Stomach (tissue), 4 donors: ENCODE measurements at regions not wholly inside any gene's neighbourhood (a gene's known extent, or its start where the extent isn't known, plus 50 kb on each side); places are given as distances from the start of the nearest gene placed in this dataset.

Experiments
- CTCF ChIP-seq, 7 experiments: fragments of 450-650 bp in 4 of 7; fragments of 200-600 bp in 3 of 7; sonication (generic) in 3 of 7; IDR thresholded peaks; one replicate each; pipeline ENCODE4 v1.5.1; 2016 to 2019; ENCODE audit warnings: antibody characterized with exemption in 7 of 7, control low read depth in 2 of 7, mild to moderate bottlenecking in 1 of 7
- POLR2A ChIP-seq, 4 donors: fragments of 450-650 bp; IDR thresholded peaks; one replicate each; pipeline ENCODE4 v1.6.1; 2016; ENCODE audit warnings: antibody characterized with exemption in 4 of 4, control low read depth in 2 of 4, mild to moderate bottlenecking in 1 of 4, moderate library complexity in 1 of 4

- TF ChIP-seq CTCF (IDR thresholded peaks at IDR 0.05) (no peak), POLR2A (IDR thresholded peaks at IDR 0.05) (no peak)
Measured at GRCh38 chr12:115626210-115626609, 651.3 kb downstream of the MED13L start.
